ENCODE measurements at regions not wholly inside any gene's neighbourhood (a gene's known extent, or its start where the extent isn't known, plus 50 kb on each side); places are given as distances from the start of the nearest gene placed in this dataset.

- no peak for TF ChIP-seq CTCF (IDR thresholded peaks at IDR 0.05)
- TF ChIP-seq POLR2A (IDR thresholded peaks at IDR 0.05) = no peak
- no peaks in the 10 kb centered on the region for H3K4me1 ChIP-seq
- no peak for DNase-seq
- H3K27ac ChIP-seq = no peak overlapping the region
- no peaks in the 10 kb centered on the region for H3K36me3 ChIP-seq
- H3K27me3 ChIP-seq = no peaks in the 10 kb centered on the region
- intact Hi-C loops (cut with DNase I; ENCODE audit: low total_unique reads) = no loop called here
- H3K4me3 ChIP-seq = no peak overlapping the region
- H3K9me3 ChIP-seq = no peaks in the 10 kb centered on the region
Observed at GRCh38 chr1:214727274-214727673, 124.3 kb downstream of the CENPF start.

GRCh38 chr1:214739621-214740238, 136.7 kb downstream of the CENPF start:
- H3K27me3 ChIP-seq = no peaks in the 10 kb centered on the region
- no peak overlapping the region for H3K27ac ChIP-seq
- H3K36me3 ChIP-seq = no peaks in the 10 kb centered on the region
- H3K4me1 ChIP-seq = no peaks in the 10 kb centered on the region
- TF ChIP-seq POLR2A (IDR thresholded peaks at IDR 0.05) = no peak
- TF ChIP-seq CTCF (IDR thresholded peaks at IDR 0.05) = no peak
- H3K9me3 ChIP-seq = no peaks in the 10 kb centered on the region
- intact Hi-C loops (cut with DNase I; ENCODE audit: low total_unique reads) = no loop called here
- H3K4me3 ChIP-seq = no peak overlapping the region
- DNase-seq = no peak

GRCh38 chr1:214740471-214740870, 137.5 kb downstream of the CENPF start:
- Histone ChIP-seq H3K9me3 (no peaks in the 10 kb centered on the region), H3K36me3 (no peaks in the 10 kb centered on the region), H3K4me1 (no peaks in the 10 kb centered on the region), H3K27ac (no peak overlapping the region), H3K4me3 (no peak overlapping the region), H3K27me3 (no peaks in the 10 kb centered on the region)
- intact Hi-C loops (cut with DNase I; ENCODE audit: low total_unique reads) = no loop called here
- DNase-seq = no peak
- TF ChIP-seq CTCF (IDR thresholded peaks at IDR 0.05) (no peak), POLR2A (IDR thresholded peaks at IDR 0.05) (no peak)

GRCh38 chr1:214747050-214747635, 144.1 kb downstream of the CENPF start:
- Histone ChIP-seq H3K36me3 (no peaks in the 10 kb centered on the region), H3K27me3 (no peaks in the 10 kb centered on the region), H3K4me1 (no peaks in the 10 kb centered on the region), H3K27ac (no peak overlapping the region), H3K4me3 (no peak overlapping the region), H3K9me3 (no peaks in the 10 kb centered on the region)
- no peak for TF ChIP-seq CTCF (IDR thresholded peaks at IDR 0.05)
- TF ChIP-seq POLR2A (IDR thresholded peaks at IDR 0.05) = no peak
- intact Hi-C loops (cut with DNase I; ENCODE audit: low total_unique reads) = no loop called here
- no peak for DNase-seq

DNA sequence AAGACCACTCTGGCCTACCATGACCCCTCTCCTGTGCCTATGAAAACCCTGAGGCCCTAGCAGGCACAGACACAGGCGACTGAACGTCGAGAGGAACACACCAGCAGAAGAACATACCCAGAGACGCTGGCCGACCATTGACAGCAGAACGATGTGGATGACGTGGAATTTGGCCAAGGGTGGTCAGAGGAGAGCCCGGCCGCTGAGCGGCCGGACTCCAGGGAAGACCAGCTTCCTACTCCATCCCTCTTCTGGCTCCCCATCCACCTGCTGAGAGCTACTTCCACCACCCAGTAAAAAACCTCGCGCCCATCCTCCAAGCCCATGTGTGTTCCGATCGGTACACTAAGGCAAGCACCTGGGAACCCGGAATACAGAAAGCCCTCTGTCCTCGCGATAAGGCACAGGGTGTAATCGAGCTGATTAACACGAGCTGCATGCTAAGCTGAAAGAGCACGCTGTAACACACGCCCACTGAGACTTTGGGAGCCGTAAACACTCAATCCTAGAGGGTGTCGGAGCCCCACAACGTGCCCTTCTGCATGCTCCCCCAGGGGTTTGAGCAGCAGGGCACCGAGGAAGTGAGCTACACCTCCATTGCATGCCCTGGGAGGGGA, 150.3 kb downstream of the CENPF start:
- no peak for DNase-seq
- no peak for TF ChIP-seq CTCF (IDR thresholded peaks at IDR 0.05)
- TF ChIP-seq POLR2A (IDR thresholded peaks at IDR 0.05) = no peak
- Histone ChIP-seq H3K4me3 (no peak overlapping the region), H3K27me3 (no peaks in the 10 kb centered on the region), H3K27ac (no peak overlapping the region), H3K4me1 (no peaks in the 10 kb centered on the region), H3K36me3 (no peaks in the 10 kb centered on the region), H3K9me3 (no peaks in the 10 kb centered on the region)
- intact Hi-C loops (cut with DNase I; ENCODE audit: low total_unique reads) = no loop called here
